NCI-H2227 treated with DMSO at 0.1 percent for 48 hours (cell line): ENCODE measurements at regions not wholly inside any gene's neighbourhood (a gene's known extent, or its start where the extent isn't known, plus 50 kb on each side); places are given as distances from the start of the nearest gene placed in this dataset.
"Not testable (repeated sequence)": the region's sequence is repeated elsewhere in the genome, so short reads cannot be mapped to it uniquely, and the experiment has no call there.

Experiments
- DNase-seq: peaks from one replicate; lab custom pipeline; 2025; lab: John Stamatoyannopoulos, UW

GRCh38 chr4:128565565-128566186 lies 243.8 kb upstream of the JADE1 start:
- DNase-seq = no peak

DNA sequence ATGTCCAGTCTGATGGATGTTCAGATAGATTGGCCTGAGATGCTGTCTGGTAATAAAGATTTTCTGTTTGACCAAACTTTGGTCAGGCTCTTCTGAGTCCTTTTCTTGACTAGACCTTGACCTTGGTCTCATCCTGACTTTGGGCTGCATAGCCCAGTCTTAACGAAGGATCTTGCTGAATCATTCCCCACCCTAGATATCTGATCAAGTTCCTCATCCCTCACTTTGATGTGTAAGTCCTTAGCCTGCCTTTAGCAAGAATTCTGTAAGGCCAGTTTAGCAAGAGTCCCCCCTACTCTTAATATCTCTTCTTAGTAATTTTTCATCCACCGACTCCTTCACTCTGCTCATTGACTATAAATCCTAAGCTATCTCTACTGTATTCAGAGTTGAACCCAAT lies 244.4 kb upstream of the JADE1 start:
- DNase-seq = no peak

GRCh38 chr4:128564081-128564630 lies 245.3 kb upstream of the JADE1 start:
- DNase-seq = no peak

DNA sequence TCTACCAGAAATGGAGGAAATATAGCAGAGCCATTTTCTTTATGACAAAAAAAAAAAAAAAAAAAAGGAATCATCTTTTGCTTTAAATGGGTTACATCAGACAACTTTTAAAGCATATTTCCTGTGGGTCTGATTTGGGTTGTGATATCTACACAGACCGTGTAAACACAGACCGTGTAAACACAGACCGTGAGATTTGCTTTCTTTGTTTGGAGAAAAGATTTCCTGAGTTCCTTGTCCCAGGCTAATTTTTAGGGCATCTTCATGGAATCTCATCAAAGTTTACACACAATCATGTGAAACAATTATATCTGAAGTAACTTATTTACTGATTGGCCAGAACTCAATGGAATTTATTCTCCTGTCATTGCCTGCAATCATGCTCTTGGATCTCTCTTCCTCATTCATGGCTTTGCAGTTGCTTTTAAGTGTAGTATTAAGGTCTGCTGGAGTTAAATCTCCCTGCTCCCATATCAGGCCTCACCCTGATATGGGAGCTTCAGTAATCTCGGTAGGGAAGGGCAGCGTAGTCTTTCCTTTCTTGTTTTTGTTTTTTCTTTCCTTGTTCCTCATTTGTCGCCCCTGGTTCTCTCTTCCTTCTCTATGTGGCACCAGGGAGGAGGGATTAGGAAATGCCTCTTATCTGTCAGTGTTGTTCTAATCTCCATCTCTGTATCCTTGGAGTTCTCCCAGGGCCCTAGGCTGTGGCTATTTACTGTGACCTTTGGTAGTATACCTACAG lies 248.6 kb upstream of the JADE1 start:
- no peak for DNase-seq

GRCh38 chr4:128558896-128559679 lies 250.4 kb upstream of the JADE1 start:
- no peak for DNase-seq

- no peak for DNase-seq
Measured at GRCh38 chr4:128556756-128557155, 252.7 kb upstream of the JADE1 start.

GRCh38 chr4:128553686-128554515 lies 255.6 kb upstream of the JADE1 start:
- peak; percentile 41 for DNase-seq

- DNase-seq = peak; percentile 46
Measured at GRCh38 chr4:128552586-128552907, 257.0 kb upstream of the JADE1 start.

DNA sequence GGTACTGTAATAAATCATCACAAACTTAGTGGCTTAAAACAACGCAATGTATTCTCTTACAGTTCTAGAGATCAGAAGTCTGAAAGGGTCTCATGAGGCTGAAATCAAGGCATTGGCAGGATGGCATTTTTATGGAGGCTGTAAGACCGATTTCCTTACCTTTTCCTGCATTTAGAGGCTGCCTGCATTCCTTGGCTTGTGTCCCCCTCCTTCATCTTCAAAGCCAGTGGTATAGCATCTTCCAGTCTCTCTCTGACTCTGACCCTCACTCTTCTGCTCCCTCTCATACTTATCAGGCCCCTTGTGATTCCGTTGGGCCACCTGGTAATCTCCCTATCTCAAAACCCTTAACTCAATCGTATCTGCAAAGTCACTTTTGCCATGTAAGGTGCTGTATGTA lies 258.2 kb upstream of the JADE1 start:
- DNase-seq = no peak

DNA sequence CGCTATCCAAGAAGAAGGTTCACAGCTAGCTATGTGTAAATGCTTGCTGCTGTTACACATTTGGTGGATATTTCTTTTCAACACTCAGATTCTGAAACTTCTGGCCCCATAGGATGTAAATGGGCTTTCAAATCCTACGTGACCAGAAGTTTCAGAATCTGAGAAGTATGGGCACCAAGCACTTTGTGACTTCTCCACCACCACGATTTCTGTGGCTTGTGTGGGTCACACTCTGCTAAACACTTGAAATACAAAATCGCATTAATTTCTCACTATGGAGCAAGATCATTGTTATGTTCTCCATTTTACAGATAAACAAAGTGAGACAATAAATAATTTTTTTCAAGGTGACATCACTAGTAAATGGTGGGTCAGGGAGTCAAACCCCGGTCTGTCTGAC lies 259.4 kb upstream of the JADE1 start:
- no peak for DNase-seq

- DNase-seq = no peak
Measured at GRCh38 chr4:128549636-128550035, 259.9 kb upstream of the JADE1 start.

DNA sequence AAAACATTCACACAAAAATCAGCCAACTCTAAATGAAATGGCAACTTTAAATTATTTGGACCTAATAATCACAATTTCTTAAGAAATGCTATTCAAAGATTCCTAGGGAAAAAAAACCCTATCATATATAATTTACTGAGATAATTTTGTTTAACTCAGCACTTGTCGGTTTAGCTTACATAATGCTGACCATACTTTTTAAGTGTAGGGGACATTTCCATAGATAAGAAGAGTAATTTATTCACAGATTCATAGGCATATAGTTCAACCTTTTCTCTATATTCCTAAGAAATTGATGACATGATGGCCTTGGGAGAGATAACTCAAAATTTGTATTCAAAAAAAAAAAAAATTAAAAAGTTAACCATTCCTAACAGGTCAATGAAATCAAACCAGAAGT lies 260.8 kb upstream of the PGRMC2 start:
- DNase-seq = no peak

DNA sequence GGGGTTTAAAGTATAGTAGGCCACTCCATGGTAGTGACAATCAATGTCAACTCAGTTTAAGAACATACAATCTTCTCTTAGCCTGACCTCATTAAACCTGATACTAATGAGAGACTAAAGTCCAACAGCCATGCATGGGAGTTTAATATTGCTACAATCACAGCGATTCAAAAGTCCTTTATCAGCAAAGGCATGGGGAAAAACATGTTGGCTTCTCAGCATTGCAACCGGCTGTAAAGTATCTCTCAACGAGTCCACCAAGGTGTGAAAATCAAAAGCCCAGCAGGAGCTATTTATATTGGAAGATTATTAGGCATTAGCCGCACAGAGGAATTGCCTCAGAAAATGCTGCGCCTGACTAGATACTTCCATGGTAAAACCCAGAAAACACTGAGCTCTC lies 256.7 kb upstream of the PGRMC2 start:
- DNase-seq = no peak

- no peak for DNase-seq
Measured at GRCh38 chr4:128543696-128544095, 256.1 kb upstream of the PGRMC2 start.

GRCh38 chr4:128542047-128542446 lies 254.4 kb upstream of the PGRMC2 start:
- no peak for DNase-seq

GRCh38 chr4:128540122-128540521 lies 252.5 kb upstream of the PGRMC2 start:
- no peak for DNase-seq

DNA sequence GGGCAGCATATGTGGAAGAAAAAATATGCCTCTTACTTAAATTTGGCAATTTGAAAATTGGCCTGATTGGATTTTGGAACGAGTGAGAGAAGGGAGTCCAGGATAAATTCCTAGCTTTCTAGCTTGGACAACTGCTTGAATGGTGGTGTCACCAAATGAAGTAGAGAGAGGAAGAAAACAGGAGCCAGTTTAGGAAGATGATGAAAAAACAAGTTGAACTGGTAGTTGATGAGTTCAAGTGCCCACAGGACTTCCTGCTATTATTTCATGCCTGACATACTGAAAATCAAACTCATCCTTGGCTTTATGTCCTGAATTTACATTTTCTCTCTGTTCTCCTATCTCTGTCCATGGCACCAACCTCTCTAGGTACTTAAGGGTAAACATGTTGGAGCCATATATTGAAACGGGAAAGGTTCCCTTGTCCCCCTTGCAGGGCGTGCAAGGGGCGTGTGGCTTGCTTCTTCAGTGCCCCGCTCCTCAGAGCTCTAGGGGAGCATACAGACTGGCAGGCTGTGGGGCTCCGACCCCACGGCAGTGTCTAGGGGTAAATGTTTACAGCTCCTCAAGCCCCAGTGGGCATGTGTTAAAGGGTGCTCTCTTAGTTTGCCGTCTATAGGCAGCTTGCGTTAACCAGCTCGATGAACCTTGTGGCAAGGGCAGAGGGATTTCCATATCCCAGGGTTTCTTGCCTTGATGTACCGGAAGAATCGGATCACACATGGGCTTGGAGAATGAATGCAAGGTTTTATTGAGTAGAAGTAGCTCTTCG lies 250.7 kb upstream of the PGRMC2 start:
- no peak for DNase-seq

DNA sequence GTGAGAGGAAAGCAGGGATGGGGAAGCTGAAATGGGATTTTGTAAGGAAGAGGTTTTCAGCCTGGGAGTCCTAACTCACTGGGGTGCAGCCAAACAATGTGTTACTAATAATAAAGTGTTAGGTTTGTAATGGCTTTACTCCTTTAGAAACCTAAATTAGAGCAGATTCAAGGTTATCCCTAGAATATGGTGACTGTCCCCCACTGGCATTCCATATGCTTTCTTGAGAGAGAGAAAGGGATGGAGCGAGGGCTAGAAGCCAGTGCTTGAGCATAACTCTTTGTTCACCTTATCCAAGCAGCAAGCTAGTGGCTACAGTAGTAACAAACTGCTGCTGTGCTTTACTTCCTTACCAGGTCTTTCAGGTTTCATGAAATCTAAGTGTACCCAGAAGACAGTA lies 249.1 kb upstream of the PGRMC2 start:
- no peak for DNase-seq

- DNase-seq = not testable (repeated sequence)
Measured at GRCh38 chr4:128535510-128535909, 247.9 kb upstream of the PGRMC2 start.

- no peak for DNase-seq
Measured at GRCh38 chr4:128528793-128529553, 241.4 kb upstream of the PGRMC2 start.
